Glomerular endothelial cell (primary cell): ENCODE measurements at regions not wholly inside any gene's neighbourhood (a gene's known extent, or its start where the extent isn't known, plus 50 kb on each side); places are given as distances from the start of the nearest gene placed in this dataset.

Experiments
- DNase-seq: peaks from one replicate; pipeline ENCODE4 v3.0.0-alpha.2; 2011; ENCODE audit warnings: low read depth, low spot score; ENCODE audit errors: extremely low read depth

DNA sequence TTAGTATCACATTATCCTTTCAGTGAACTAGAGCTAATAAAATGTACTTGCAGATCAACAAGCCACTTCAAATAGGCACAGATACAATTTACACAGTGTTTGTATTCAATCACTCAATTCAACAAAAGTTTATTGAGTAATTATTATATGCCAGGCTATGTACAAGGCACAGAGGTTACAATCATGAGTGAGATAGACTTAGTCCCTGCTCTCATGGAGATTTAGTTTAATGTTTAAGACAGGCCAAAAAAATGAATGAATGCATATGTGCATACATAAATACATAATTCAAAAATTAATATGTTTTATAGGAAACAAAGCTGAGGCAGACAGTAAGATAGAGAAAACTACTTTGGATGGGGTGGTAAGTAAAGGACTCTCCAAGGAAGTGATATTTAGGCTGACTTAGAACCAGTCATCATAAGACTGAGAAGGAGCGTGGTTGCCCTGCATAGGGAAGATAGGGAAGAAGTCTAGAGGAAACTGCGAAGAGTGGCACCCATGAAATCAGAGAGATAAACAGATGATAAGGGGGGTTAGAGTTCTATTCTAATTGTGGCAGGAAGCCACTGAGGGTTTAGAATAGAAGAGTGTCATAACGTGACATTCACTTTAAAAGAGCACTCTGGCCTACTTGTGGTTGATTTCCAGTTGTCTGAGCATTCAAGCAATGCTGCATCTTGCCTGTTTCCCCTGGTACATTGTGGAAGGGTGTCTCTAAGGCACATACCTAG, 49.7 kb upstream of the GRAMD2B start:
- DNase-seq, result no peak
